Fibroblast of lung (primary cell): ENCODE measurements at regions not wholly inside any gene's neighbourhood (a gene's known extent, or its start where the extent isn't known, plus 50 kb on each side); places are given as distances from the start of the nearest gene placed in this dataset.

ENCODE experiments used
- DNase-seq, 2 donors: peaks; one replicate each; pipeline versions ENCODE4 v3.0.0 to v3.0.0-alpha.2; 2010; ENCODE audit warnings: low read depth in 2 of 2
- H2AFZ ChIP-seq: 2 replicates; pipeline ENCODE4 v1.5.1; 2012; ENCODE audit warnings: low read length, control low read depth, inconsistent platforms
- H3K27ac ChIP-seq: 2 replicates; pipeline ENCODE4 v1.5.1; 2011; ENCODE audit warnings: low read length, control low read depth; ENCODE audit not compliant: insufficient read depth
- H3K27me3 ChIP-seq: 2 replicates; pipeline ENCODE4 v1.5.1; 2011; ENCODE audit warnings: mild to moderate bottlenecking, low read length; ENCODE audit not compliant: control insufficient read depth, insufficient read depth
- H3K36me3 ChIP-seq: 2 replicates; pipeline ENCODE4 v1.5.1; 2011; ENCODE audit warnings: low read length; ENCODE audit not compliant: control insufficient read depth, insufficient read depth
- H3K4me1 ChIP-seq: 2 replicates; pipeline ENCODE4 v1.5.1; 2011; ENCODE audit warnings: low read length; ENCODE audit not compliant: control insufficient read depth, insufficient read depth; ENCODE audit errors: extremely low read depth
- H3K4me2 ChIP-seq: 2 replicates; pipeline ENCODE4 v1.5.1; 2011; ENCODE audit warnings: low read length, control low read depth; ENCODE audit not compliant: insufficient read depth; ENCODE audit errors: extremely low read depth
- H3K4me3 ChIP-seq, 4 experiments: fragments of 200-600 bp in 1 of 4; sonication (generic) in 1 of 4; replicated peaks in 1 of 4; 2 replicates each; pipeline ENCODE4 v1.5.1; 2011 to 2016; ENCODE audit warnings: low read length in 4 of 4, low read depth in 3 of 4, mild to moderate bottlenecking in 3 of 4, control low read depth in 2 of 4, inconsistent platforms in 1 of 4, mixed read lengths in 1 of 4; ENCODE audit not compliant: insufficient read depth in 1 of 4; ENCODE audit errors: control extremely low read depth in 1 of 4
- H3K79me2 ChIP-seq: 2 replicates; pipeline ENCODE4 v1.5.1; 2012; ENCODE audit warnings: mild to moderate bottlenecking, low read length, inconsistent platforms; ENCODE audit not compliant: control insufficient read depth, insufficient read depth
- H3K9ac ChIP-seq: 2 replicates; pipeline ENCODE4 v1.5.1; 2011; ENCODE audit warnings: mild to moderate bottlenecking, low read length, control low read depth; ENCODE audit not compliant: insufficient read depth
- H3K9me3 ChIP-seq: 2 replicates; pipeline ENCODE4 v1.5.1; 2012; ENCODE audit warnings: low read depth, low read length; ENCODE audit not compliant: control insufficient read depth, insufficient read depth
- H4K20me1 ChIP-seq: 2 replicates; pipeline ENCODE4 v1.5.1; 2011; ENCODE audit warnings: low read length; ENCODE audit not compliant: control insufficient read depth, insufficient read depth; ENCODE audit errors: extremely low read depth
- CTCF ChIP-seq, 2 donors: IDR thresholded peaks in 1 of 2; conservative IDR thresholded peaks in 1 of 2; 1 replicate in 1 of 2; 2 replicates in 1 of 2; pipeline ENCODE4 v1.5.1; 2011 to 2012; ENCODE audit warnings: low read length in 2 of 2, control low read depth in 1 of 2, inconsistent platforms in 1 of 2, low read depth in 1 of 2, mild to moderate bottlenecking in 1 of 2
- EZH2 ChIP-seq: IDR thresholded peaks from 2 replicates; pipeline ENCODE4 v1.5.1; 2012; ENCODE audit warnings: low read length, control low read depth, mild to moderate bottlenecking; ENCODE audit errors: missing control alignments

- no peaks in the 10 kb centered on the region for H3K9me3 ChIP-seq
- DNase-seq: no peak
- no peak overlapping the region for H3K27ac ChIP-seq
- TF ChIP-seq CTCF (conservative IDR thresholded peaks at IDR 0.05 in 1 of 2, IDR thresholded peaks at IDR 0.05 in 1 of 2; ENCODE audit: low read depth in 1 of 2, low read length in 2 of 2) (no peak), EZH2 (no peak)
- no peaks in the 10 kb centered on the region for H3K79me2 ChIP-seq
- H2AFZ ChIP-seq: no peak overlapping the region
- H3K9ac ChIP-seq: no peak overlapping the region
- H3K4me3 ChIP-seq: no peak overlapping the region
- H3K4me2 ChIP-seq: no peak overlapping the region
- no peaks in the 10 kb centered on the region for H3K27me3 ChIP-seq
- no peaks in the 10 kb centered on the region for H3K36me3 ChIP-seq
- H4K20me1 ChIP-seq: no peaks in the 10 kb centered on the region
- no peaks in the 10 kb centered on the region for H3K4me1 ChIP-seq
Measured at GRCh38 chr16:54488729-54489128, 202.1 kb upstream of the IRX3 start.

- Histone ChIP-seq H3K79me2 (no peaks in the 10 kb centered on the region), H3K4me1 (no peaks in the 10 kb centered on the region), H3K4me2 (no peak overlapping the region), H3K9ac (no peak overlapping the region), H3K27me3 (no peaks in the 10 kb centered on the region), H3K36me3 (no peaks in the 10 kb centered on the region), H3K9me3 (no peaks in the 10 kb centered on the region), H3K4me3 (no peak overlapping the region), H2AFZ (no peak overlapping the region), H3K27ac (no peak overlapping the region), H4K20me1 (no peaks in the 10 kb centered on the region)
- no peak for DNase-seq
- TF ChIP-seq CTCF (conservative IDR thresholded peaks at IDR 0.05 in 1 of 2, IDR thresholded peaks at IDR 0.05 in 1 of 2; ENCODE audit: low read depth in 1 of 2, low read length in 2 of 2) (no peak), EZH2 (no peak)
Measured at GRCh38 chr16:54487933-54488332, 201.3 kb upstream of the IRX3 start.

- TF ChIP-seq CTCF (conservative IDR thresholded peaks at IDR 0.05 in 1 of 2, IDR thresholded peaks at IDR 0.05 in 1 of 2; ENCODE audit: low read depth in 1 of 2, low read length in 2 of 2): no peak
- no peak overlapping the region for H3K27ac ChIP-seq
Measured at GRCh38 chr16:54484700-54485099, 198.1 kb upstream of the IRX3 start.

More at GRCh38 chr16:54484700-54485099, 198.1 kb upstream of the IRX3 start:
- Histone ChIP-seq H3K27me3 (no peaks in the 10 kb centered on the region), H2AFZ (no peak overlapping the region), H3K4me1 (no peaks in the 10 kb centered on the region), H3K9me3 (no peaks in the 10 kb centered on the region), H3K4me2 (no peak overlapping the region), H3K79me2 (no peaks in the 10 kb centered on the region), H3K36me3 (no peaks in the 10 kb centered on the region), H3K9ac (no peak overlapping the region), H3K4me3 (no peak overlapping the region), H4K20me1 (no peaks in the 10 kb centered on the region)
- DNase-seq: no peak
